GM19463 (cell line): ENCODE measurements at regions not wholly inside any gene's neighbourhood (a gene's known extent, or its start where the extent isn't known, plus 50 kb on each side); places are given as distances from the start of the nearest gene placed in this dataset.
A peak's percentile ranks its signal among the peaks of the same experiment; 100 is the strongest.
"Not testable (repeated sequence)": the region's sequence is repeated elsewhere in the genome, so short reads cannot be mapped to it uniquely, and the experiment has no call there.

Experiments used
- ATAC-seq: cut with Tn5 transposase; IDR thresholded peaks from one replicate; pipeline ENCODE4 v1.9.1; 2021; ENCODE audit warnings: mild to moderate bottlenecking, moderate library complexity; ENCODE audit not compliant: unreplicated experiment

GRCh38 chr6:11891547-11891946 is 112.9 kb upstream of the ADTRP start:
- no peak for ATAC-seq

- no peak for ATAC-seq
These were observed 112.2 kb upstream of the ADTRP start for GRCh38 chr6:11890849-11891248.

- ATAC-seq: no peak
These were observed 111.6 kb upstream of the ADTRP start for GRCh38 chr6:11890209-11890608.

- ATAC-seq: no peak
These were observed 111.0 kb upstream of the ADTRP start for GRCh38 chr6:11889572-11889971.

GRCh38 chr6:11888727-11889126 is 110.1 kb upstream of the ADTRP start:
- ATAC-seq: no peak

- ATAC-seq: no peak
These were observed 106.6 kb upstream of the ADTRP start for GRCh38 chr6:11885159-11885558.

GRCh38 chr6:11883471-11883870 is 104.9 kb upstream of the ADTRP start:
- not testable (repeated sequence) for ATAC-seq

- not testable (repeated sequence) for ATAC-seq
These were observed 101.6 kb upstream of the ADTRP start for GRCh38 chr6:11880156-11880555.

- ATAC-seq: no peak
These were observed 100.1 kb upstream of the ADTRP start for GRCh38 chr6:11878735-11879134.

GRCh38 chr6:11878029-11878428 is 99.4 kb upstream of the ADTRP start:
- no peak for ATAC-seq

- ATAC-seq: peak; percentile 85
These were observed 98.4 kb upstream of the ADTRP start for GRCh38 chr6:11876934-11877433.

GRCh38 chr6:11875325-11876109 is 96.9 kb upstream of the ADTRP start:
- ATAC-seq: no peak

- no peak for ATAC-seq
These were observed 91.2 kb upstream of the ADTRP start for GRCh38 chr6:11869672-11870340.

- ATAC-seq: no peak
These were observed 89.8 kb upstream of the ADTRP start for GRCh38 chr6:11868392-11868791.

- ATAC-seq: no peak
These were observed 87.2 kb upstream of the ADTRP start for GRCh38 chr6:11865680-11866300.

- no peak for ATAC-seq
These were observed 79.8 kb upstream of the ADTRP start for GRCh38 chr6:11858439-11858838.

- no peak for ATAC-seq
These were observed 77.1 kb upstream of the ADTRP start for GRCh38 chr6:11855743-11856142.

- peak; percentile 80 for ATAC-seq
These were observed 76.0 kb upstream of the ADTRP start for GRCh38 chr6:11854408-11855165.

GRCh38 chr6:11853678-11854407 is 75.2 kb upstream of the ADTRP start:
- no peak for ATAC-seq

- ATAC-seq: no peak
These were observed 73.6 kb upstream of the ADTRP start for GRCh38 chr6:11852061-11852651.
